ENCODE measurements at regions not wholly inside any gene's neighbourhood (a gene's known extent, or its start where the extent isn't known, plus 50 kb on each side); places are given as distances from the start of the nearest gene placed in this dataset.
"Not testable (repeated sequence)": the region's sequence is repeated elsewhere in the genome, so short reads cannot be mapped to it uniquely, and the experiment has no call there.

- no peak for DNase-seq
Measured at GRCh38 chr18:2146092-2146491, 425.2 kb downstream of the METTL4 start.

- DNase-seq, result no peak
Measured at GRCh38 chr18:2146754-2147153, 424.6 kb downstream of the METTL4 start.

DNA sequence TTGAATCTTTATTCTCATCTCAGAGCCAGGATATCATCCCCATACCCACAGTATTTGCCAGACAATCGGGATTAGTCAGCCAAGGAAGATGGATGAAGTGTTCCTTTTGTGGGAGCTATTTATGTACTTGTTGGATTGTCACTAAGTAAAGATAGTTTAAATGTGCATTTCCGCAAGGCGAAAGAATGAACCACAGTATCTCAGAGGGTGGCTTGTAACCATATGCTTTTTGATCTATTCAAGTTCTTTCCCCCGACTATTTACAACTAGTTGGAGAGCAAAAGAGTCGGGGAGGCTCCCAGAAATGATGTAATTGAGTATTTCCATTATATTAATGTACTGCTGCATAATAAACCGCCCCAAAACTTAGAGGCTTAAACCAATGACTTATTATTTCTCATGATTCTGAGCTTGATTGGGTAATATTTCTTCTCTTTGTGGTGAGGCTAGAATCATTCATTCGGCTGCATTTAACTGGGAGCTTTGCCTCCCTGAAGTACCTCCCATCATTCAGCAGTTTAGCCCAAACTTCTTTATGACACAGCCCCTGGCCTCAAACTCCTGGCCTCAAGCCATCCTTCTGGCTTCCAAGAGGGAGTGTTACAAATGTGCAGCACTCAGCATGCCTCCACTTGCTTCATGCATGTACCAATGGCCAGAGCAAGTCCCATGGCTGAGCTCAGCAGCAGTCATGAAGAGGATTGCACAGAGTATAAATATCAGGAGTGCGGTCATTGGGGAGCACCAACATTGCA, 423.7 kb downstream of the METTL4 start:
- DNase-seq, result no peak

GRCh38 chr18:2148823-2149222, 422.5 kb downstream of the METTL4 start:
- DNase-seq, result no peak

DNA sequence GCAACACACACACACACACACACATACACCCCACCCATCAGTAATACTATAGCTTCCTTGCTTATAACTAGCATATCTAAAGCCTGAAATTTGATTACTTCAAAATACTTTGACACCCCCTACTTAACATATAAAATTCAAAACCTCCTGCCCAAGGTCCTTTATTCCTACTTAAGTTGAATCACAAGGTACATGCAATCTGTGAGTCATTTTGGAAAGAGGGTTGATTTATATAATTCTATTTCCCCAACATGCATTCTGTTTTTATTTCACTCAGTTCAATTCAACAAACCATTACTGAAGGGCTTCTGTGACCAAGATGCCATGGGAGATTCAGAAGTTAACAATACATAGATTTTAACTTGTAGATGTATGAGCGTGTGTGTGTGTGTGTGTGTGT, 420.7 kb downstream of the METTL4 start:
- DNase-seq, result no peak

DNA sequence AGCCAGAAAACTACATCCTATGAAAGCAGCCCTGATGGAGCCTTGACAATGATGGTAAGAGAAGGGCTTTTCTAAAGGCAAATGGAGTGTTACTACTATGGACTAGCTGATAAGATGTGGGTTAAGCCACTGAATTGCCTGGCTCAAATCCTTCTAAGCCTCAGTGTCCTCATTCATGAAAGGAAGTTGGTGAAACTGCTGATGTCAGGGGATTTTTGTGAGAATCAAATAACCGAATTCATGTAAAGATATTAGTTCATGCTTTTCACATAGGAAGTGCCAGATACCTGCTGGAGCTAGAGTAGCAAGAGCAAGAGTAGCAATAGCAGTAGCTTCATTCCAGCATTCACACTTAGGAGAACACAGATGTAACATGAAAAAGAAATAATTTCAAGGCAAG, 417.0 kb downstream of the METTL4 start:
- DNase-seq, result no peak

GRCh38 chr18:2164644-2165550, 406.4 kb downstream of the METTL4 start:
- no peak for DNase-seq

- DNase-seq, result not testable (repeated sequence)
Measured at GRCh38 chr18:2166876-2167275, 404.4 kb downstream of the METTL4 start.

DNA sequence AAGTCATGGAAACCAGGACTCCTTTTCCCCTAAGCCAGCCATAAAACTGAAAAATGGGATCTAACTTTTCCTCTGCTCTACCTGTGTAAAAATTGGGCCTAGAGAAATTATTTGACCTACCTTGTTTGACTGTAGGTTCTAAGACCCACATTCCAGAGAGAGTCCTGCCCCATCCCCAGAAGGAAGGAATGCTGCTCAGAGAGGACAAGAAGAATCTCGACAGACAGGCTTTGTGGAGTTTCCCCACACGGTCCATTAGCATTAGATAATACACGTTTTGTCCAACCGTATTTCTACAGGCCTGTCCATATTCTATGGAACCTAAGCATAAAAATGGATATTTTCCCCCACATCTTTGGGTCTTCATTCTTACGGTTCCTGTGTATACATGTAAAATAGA, 403.3 kb downstream of the METTL4 start:
- DNase-seq, result no peak

GRCh38 chr18:2169656-2170055, 401.6 kb downstream of the METTL4 start:
- DNase-seq, result no peak

- DNase-seq, result no peak
Measured at GRCh38 chr18:2171840-2172625, 399.3 kb downstream of the METTL4 start.

- no peak for DNase-seq
Measured at GRCh38 chr18:2172881-2173280, 398.4 kb downstream of the METTL4 start.

- no peak for DNase-seq
Measured at GRCh38 chr18:2173486-2173885, 397.8 kb downstream of the METTL4 start.

GRCh38 chr18:2178036-2178435, 393.3 kb downstream of the METTL4 start:
- no peak for DNase-seq

DNA sequence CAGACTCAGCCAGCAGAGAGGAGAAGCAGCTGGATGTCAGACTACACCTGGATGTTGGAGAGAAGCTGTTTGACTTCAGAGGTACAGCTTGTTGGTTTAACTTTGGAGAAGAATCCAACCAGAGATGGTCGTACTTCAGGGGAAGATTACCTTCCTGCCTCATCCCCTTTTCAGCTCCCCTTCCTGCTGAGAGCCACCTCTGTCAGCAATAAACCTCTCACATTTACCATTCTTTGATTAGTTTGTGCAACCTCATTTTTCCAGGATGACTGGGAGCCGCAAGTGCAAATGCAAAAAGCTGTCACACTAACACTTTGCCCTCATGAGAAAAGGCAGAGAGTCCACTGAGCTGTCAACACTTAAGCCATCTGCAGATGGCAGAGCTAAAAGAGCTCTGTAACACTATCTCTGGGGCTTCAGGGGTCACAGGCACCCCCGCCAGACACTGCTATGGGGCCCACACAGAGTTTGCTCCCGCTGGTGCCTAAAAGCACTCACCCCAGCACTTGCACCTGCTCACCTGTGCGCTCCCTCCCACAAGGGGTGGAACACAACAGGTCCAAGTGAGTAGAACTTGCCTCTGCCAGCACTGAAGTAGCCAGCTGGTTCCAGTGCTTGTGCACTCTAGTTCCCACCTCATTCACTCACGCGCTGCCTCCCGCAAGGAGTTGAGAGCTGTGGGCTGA, 391.7 kb downstream of the METTL4 start:
- no peak for DNase-seq

DNA sequence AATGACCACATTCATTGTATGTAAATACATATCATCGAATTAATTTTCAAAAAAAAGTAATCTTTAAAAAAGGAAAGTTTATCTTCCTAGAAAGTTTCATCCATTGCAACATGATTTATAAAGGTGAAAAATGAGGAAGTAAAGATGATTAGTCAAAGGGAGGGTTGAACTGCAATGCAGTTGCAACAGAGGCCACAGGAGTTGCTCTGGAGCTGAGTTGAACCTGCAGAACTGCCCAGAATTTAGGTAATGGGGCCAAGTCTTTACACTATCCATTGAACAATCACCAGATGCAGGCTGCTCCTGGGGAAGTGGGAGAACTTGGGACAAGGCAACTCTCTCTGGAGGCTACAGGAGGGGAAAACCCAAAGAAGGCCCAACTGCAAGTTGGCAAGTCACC, 390.7 kb downstream of the METTL4 start:
- DNase-seq, result no peak

DNA sequence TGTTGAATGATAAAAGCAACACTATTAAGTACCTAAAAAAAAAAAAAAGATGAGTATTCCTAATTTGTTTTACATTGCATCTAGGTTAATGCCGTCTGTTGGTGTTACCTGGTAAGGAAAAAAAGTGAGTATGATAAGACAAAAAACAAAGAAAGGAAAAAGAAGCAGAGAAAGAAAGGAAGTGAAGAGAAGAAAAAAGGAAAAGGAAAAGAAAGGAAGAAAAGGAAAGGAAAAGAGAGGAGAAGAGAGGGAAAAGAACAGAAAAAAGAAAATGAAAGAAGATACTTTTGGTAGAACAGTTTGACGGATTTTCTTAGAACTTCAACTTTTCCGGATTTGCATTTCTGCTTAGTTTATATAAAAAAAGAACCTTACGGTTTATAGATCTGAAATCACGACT, 387.9 kb downstream of the METTL4 start:
- no peak for DNase-seq

DNA sequence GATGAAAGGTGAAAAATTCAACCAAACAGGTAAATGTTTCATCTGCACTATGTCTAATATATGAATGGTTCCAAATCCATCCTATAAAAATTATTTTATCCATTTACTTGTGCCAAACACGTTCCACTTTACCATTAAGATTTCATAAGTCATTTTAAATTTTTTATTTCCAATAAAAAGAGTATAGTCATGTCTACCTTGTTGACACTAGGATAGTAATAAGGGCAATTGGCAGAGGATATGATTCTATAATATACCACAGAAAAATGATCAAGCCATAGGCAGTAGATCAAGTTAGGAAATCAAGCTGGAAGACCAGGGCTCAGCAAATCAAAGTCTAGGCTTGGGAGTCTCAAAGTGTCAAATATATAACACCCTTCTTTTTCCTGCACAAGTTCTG, 384.3 kb downstream of the METTL4 start:
- DNase-seq, result no peak

- no peak for DNase-seq
Measured at GRCh38 chr18:2188258-2188657, 383.0 kb downstream of the METTL4 start.

- no peak for DNase-seq
Measured at GRCh38 chr18:2191180-2191790, 380.0 kb downstream of the METTL4 start.

GRCh38 chr18:2192562-2192961, 378.7 kb downstream of the METTL4 start:
- no peak for DNase-seq

DNA sequence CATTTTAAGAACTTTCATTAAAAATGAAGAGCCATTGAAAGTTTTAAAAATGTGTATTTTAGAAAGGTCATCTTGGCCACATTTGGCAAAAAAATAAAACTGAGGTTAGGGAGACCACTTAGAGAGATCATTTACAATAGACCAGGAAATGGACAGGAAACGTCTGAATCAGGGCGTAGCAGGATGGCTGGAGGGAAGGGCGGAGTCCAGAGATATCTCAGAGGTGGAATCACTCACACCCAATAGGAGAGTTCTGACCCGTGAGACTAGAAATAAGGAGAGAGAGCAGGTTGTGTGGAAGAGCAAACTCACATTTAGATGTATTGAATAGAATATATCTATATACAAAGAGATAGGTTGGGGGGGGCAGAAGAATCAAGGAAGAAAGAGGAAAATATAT, 373.4 kb downstream of the METTL4 start:
- no peak for DNase-seq
